Activated CD4-positive, alpha-beta T cell treated with anti-CD3 and anti-CD28 coated beads, Interleukin-2, amount 50 U/mL, for 1 hour (primary cell): ENCODE measurements at regions not wholly inside any gene's neighbourhood (a gene's known extent, or its start where the extent isn't known, plus 50 kb on each side); places are given as distances from the start of the nearest gene placed in this dataset.

Source experiments
- DNase-seq: peaks from one replicate; pipeline ENCODE4 v3.0.0-alpha.2; 2020

DNA sequence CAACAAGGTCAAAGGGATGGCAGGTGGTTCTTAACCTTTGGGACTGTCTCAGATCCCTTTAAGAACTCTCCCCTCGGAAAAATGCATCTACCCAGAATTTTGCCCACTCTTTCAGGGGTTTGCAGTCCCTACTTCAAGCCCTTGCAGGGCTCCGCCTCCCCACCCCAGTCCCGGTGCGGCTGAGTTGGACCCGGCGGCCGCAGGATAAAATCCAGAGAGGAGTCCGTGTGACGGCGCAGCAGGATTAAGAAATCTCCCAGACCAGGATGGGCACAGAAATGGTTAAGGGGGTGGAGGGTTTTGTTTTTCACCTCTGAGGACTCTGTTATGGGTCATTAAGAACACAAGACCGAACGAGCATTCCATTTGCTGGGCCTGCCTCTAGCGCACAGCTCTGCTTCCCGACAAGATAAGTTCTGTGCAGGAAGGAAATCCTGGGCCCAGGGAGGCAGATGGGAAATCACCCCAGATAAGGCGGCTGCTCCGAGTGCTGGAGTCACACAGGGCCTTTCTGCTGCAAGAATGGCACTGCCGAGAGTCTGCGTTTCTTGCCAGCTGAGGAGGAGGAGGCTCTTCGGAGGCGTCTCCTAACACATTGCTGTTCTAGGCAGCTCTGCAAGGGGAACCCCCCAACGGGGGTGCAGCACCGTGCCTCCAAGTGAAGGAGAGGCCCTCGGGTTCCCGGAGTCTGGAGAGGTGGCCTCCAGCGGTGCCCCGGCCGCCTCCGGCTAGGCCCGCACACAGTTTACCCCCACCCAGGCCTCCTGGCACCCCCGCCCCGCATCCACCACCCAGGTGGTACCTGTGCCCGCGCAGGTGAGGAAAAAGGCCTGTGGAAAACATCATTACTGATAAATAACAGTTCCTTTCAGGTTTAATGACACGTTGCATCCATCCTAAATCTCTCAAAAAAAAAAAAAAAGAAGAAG is 277.6 kb downstream of the BCOR start:
- DNase-seq: no peak

DNA sequence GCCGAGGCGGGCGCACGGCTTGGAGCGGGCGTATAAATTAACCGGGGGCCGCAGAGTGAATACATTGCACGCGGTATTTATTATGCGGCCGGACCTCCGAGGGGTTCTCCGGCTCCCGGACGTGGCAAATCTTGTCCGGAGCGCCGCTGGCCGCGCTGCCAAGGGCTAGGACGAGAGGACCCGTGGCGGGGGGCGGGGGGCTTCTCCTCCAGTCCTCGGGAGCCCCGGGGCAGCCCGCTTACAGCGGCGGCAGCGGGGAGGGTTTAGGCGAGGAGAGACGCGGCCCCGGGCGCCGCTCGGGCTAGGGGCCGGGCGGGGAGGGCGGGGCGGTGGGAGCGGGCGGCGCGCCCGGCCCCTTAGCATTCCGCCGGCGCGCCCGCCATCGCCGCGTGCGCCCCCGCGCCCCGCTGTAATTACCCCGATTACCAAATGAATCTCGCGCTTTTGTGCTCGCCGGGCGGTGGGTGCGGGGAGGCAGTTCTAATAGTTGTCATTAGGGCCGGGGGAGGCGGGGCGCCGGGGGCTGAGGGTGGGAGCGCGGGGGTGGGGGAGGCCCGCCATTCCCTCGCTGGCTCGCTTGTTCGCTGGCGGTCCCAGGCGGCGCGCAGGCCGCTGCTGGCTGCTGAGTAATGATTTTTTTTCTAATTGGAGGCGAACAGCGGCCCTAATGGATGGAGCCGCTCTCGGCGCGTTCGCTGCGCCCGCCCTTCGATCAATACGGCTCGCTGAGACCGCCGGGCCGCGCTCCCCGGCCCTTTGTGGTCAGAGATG is 276.6 kb downstream of the BCOR start:
- DNase-seq: no peak

DNA sequence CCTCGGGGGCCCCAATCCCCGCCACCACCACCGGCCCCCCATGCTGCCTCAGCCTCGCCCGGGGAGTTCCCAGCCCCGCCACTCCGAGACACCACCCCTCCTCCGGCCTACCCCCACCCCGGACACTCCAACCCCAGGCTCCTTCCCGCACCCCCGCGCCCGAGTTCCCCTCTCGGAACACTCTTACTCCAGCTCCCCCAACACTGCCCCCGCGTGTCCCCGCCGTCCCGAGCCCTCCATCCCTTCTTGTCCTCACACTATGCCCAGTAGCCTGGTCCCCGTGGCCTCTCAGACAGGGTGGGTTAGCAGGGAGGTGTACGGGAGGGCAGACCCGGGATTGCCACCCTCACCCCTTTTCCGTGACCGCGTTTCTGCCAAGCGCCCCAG is 276.1 kb downstream of the BCOR start:
- no peak for DNase-seq

- DNase-seq: no peak
Measured at GRCh38 chrX:39822133-39822748, 275.5 kb downstream of the BCOR start.

GRCh38 chrX:39823424-39823823 is 274.3 kb downstream of the BCOR start:
- DNase-seq: no peak

- DNase-seq: no peak
Measured at GRCh38 chrX:39823854-39824253, 273.9 kb downstream of the BCOR start.

DNA sequence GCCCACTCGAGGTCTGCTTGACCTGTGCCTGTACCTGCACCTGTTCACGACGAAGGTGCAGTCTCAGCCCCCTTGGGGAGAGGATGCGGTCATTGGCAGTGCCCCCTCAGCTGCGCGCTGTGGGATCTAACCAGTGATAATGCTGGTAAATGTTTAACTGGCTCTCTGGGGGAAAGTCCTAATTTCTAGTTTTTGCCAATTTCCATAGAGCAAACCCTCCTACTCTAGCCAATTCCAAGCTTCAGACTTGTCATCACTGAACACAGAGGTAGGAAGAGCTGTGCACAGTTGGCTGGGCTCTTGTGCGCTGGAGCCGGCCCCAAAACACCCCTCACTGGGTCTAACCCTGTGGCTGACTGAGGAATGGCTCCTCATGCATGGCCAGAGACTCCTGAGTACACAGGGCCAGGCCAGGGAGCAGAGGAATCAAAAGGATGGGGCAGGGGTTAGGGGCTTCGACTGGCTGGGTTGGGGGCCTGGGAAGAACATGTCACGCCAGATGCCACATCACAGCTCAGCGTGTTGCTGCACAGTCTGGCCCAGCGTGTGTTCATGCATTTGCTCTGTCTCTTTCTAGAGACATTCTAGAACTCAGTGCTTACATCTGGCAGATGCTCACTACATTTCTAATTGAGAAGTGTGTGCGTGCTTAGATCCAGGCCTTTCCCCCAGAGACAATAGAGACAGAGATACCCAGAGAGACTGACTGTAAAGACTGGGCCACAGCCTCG is 270.8 kb downstream of the BCOR start:
- no peak for DNase-seq

DNA sequence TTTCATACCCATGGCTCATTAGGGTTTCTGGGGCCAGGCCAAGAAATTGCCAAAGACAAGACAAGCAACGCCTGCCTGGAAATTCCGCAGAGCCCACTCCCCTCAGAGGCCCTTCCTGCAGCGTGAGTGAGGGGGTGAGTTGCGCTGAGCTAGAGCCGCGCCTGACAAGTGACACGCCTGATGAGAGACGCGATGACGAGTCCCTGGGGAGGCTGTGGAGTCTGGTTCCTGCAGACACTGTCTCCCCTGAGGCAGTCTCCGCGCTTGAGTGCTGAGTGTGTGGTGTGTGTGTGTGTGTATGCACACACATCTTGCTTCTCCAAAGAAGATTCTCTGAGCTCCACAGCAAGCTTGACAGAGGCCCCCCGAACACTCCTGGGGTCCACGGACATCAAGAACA is 269.8 kb downstream of the BCOR start:
- no peak for DNase-seq

GRCh38 chrX:39828971-39829370 is 268.8 kb downstream of the BCOR start:
- DNase-seq: no peak

DNA sequence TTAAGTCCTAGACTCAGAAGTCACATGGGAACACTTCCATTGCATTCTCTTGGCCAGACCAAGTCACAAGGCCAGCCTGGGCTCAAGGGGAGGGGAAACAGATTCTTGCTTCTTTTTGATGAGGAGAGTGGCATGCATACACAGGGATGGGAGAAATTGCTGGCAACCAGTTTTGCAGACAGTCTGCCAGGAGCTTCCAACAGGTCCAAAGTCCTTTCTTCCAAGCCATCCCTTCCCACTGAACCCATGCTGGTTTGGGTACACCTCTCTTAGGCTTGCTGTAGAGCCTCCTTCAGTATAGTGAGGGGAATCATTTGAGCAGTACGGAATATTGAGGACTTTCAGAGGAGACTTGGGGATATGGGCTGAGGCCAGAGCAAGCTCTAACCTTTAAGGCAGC is 267.8 kb downstream of the BCOR start:
- DNase-seq: no peak

- DNase-seq: no peak
Measured at GRCh38 chrX:39830414-39830813, 267.3 kb downstream of the BCOR start.

DNA sequence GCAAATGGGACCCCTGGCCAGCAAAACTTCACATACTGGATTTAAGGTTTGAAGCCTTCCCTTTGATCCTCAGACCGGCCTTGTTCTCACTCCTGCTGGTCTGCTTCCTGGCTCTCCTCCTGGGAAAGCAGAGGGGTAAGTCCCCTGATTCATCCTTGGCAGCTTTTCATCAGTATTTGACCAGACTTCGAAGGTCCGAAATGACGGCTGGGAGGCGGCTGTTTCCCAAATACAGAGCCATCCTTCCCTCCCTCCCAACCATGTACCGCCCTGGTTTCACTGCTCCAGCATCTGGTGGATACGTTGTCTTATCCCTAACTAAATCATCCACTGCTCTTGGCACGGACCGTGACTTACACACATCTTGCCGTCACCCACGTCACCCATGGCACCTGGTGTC is 265.5 kb downstream of the BCOR start:
- no peak for DNase-seq

DNA sequence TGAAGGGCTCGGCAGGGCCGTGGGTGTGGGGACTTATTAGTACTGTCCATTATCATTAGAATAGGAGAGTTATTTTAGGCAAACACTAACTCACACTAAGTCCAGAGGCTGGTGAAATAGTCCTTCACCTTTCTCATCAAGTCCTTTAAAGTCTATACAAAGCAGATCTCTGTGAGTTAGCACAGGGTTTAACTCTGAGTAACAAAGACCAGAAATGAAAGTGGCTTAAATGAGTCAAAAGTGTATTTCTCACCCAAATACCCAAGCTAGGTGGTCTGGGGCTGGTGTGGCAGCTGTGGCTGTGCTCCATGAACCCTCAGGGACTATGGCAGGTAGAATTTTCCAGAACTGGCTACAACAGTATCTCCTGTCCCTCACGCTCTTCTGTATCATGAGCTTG is 263.2 kb downstream of the BCOR start:
- no peak for DNase-seq

DNA sequence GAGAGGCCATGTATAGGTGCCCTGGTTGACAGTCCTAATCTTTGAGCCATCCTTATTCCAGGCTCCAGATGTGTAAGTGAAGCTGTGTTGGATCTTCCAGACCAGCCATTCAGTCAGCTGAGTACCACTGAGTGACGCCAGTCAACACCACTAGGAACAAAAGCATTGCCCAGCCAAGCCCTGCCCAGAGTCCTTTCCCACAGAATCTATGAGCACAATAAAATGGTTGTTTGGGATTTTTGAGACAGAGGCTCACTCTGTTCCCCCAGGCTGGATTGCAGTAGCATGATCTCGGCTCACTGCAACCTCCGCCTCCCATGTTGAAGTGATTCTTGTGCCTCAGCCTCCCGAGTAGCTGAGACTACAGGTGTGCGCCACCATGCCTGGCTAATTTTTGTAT is 262.5 kb downstream of the BCOR start:
- no peak for DNase-seq

DNA sequence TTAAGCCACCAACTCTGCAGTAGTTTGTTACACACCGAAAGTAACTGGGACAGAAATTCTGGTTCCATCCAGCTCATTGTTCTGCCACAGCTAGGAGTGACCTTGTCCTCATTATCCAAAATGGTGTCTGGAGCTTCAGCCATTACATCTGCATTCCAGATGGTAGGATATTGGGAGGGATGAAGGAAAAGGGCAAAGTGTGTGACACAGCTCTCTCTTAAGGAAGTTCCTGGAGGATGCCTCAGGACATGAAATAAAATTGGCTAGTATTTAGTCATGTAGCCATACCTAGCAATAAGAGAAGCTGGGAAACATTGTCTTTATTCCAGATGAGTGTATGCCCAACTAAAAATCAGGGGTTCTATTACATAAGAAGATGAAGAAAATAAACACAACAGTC is 262.0 kb downstream of the BCOR start:
- no peak for DNase-seq

- no peak for DNase-seq
Measured at GRCh38 chrX:39836802-39837420, 260.8 kb downstream of the BCOR start.

DNA sequence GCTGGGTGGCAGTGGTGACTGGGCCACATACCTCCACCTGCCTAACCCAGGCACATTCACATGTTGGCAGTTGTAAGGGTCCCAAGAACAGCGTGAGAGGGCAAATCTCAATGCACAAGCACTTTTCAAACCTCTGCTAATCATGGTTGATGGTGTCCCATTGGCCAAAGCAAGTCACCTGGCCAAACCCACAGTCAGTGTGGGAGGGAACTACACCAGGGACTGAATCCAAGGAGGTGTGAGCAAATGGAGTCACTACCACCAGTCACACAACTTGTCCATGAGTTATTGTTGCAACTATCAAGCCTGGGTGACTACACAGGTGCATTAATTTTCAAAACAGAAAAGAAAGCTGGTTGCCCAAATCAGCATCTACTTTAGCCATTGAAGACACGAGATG is 260.1 kb downstream of the BCOR start:
- no peak for DNase-seq

GRCh38 chrX:39839371-39839770 is 258.4 kb downstream of the BCOR start:
- no peak for DNase-seq

DNA sequence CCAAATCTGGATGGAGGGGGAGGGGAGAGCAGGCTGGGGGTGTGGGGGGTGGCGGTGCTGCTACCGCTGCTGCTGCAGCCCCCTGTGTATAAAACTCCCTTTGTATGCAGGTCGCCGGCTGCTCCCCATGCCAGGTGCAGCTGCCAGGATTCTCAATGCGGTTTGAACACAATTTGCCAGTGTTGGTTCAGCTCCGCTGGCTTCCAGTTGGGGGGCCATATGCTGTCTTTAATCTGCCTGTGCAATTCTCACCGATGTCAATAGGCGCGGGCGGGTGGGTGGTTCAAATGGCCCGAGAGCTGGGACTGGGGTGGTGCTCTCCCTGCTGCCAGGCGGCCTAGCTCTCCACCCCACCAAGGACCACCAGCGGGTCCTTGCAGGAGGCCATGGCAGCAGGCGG is 257.6 kb downstream of the BCOR start:
- DNase-seq: no peak

GRCh38 chrX:39840581-39841093 is 257.1 kb downstream of the BCOR start:
- no peak for DNase-seq

GRCh38 chrX:39841604-39842003 is 256.2 kb downstream of the BCOR start:
- DNase-seq: no peak

DNA sequence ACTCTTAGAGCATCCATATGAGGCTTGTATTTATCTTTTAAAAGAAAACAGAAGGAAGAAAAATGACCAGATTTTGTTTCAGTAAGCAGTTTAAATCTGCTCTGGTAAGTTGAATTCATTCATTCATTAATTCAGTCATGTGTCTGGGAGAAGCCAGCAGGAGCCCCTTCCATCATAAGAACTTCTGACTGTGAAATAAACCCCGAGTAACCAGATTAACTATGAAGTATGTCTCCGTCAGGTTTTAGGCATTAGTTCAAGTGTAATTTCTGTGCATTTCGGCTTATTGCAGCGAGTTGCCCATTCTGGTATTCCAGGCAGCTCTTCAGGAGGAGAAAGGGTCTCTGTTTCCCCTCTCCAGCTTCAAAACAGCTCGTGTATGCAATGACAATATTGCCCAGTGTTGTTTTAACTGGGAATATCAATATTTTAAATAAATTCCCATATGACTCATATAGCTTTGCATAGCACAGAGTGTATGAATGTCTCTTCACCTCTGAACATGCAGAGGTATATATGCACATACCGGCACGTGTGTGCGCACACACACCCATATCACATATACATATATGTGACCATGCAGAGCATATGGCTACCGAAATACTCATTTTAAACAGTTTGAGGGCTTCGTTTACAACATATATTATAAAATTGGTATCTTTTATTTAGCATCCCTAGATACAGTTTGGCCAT is 255.3 kb downstream of the BCOR start:
- DNase-seq: no peak
